HG03565 (cell line): ENCODE measurements at regions not wholly inside any gene's neighbourhood (a gene's known extent, or its start where the extent isn't known, plus 50 kb on each side); places are given as distances from the start of the nearest gene placed in this dataset.
"Not testable (repeated sequence)": the region's sequence is repeated elsewhere in the genome, so short reads cannot be mapped to it uniquely, and the experiment has no call there.

Experiments used
- ATAC-seq: cut with Tn5 transposase; IDR thresholded peaks from one replicate; pipeline ENCODE4 v1.9.1; 2021; ENCODE audit warnings: mild to moderate bottlenecking, moderate library complexity; ENCODE audit not compliant: unreplicated experiment

DNA sequence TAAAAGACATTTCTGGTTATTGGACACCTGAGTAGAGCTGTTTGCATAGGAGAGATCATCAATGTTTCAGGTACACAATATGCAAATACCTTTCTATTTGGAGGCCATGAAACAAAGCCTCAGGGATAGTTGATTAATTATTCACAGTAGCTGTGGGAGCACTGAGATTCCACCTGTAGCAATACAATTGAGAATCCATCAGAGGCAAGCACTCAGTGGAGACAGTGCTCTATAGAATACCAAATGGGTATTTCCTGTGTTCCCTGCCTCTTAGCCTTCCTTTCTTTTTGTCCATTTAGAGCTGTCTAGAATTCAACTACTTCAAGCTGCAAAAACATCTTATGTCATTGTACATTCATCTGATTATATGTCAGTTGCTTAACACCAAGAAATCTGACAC, 1754.0 kb upstream of the ACO1 start:
- ATAC-seq: no peak

DNA sequence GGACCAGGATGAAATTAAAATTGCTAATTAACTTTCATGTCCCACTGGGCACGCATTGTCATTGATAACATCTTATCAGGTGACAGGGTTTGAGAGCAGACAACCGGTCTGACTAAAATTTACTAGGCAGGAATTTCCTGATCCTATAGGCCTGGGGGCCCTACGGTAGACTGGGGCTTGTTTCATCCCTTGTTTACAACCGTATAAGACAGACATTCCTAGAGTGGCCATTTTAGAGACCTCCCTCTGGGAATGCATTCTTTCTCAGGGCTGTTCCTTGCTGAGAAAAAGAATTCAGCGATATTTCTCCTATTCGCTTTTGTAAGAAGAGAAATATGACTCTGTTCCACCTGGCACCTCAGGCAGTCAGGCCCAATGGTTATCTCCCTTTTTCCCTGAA, 1737.8 kb upstream of the ACO1 start:
- not testable (repeated sequence) for ATAC-seq

DNA sequence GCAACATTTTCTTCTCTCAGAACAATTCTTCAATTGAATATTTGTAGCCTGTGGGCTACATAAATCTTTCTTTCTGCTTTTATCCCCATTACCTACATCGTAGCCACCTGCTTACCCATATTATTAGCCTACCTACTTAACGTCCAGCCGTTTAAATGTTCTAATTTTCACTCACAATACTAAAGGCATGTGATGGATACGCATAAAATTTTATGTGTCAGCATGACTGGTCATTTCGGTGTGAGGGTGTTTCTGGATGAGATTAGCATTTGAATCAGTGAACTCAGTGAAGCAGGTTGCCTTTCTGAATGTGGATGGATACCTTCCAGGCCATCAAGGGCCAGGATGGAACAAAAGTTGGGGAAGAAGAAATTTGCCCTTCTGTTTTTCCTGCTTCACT, 1722.5 kb upstream of the ACO1 start:
- no peak for ATAC-seq

DNA sequence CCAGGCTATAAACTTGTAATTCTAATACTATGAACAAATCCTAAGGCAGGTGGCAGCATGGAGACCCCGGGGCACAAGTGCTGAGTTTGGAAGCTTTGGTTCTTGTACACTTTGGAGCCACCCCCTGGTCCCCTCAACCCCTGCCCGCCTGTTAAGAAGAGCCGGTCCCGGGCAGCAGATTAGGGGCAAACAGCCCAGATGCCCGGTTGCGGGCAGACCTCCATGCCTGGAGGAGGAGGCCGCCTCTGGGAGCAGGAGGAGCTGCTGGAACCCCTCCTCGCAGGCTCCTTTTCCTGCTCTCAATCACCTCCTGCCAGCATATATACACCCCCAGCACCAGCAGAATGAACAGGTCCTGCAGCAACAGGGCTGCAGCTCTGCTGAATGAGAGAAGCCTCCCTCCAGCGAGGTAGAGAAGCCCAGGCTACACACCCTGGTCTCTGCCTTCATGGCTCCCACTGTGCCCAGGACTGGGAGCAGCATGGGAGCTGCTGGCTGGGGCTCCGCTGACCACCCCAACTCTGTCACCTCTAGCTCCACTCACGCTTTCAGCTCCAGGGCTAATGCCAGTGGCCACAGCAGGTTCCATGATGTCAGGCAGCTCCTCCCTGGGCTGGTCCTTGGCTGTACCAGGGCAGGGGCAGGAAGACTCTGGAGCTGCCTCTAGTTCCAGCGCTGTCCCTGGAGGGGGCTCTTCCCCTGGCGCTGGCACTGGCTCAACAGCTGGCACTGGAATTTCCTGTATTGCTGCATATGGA, 1713.5 kb upstream of the ACO1 start:
- ATAC-seq: no peak

DNA sequence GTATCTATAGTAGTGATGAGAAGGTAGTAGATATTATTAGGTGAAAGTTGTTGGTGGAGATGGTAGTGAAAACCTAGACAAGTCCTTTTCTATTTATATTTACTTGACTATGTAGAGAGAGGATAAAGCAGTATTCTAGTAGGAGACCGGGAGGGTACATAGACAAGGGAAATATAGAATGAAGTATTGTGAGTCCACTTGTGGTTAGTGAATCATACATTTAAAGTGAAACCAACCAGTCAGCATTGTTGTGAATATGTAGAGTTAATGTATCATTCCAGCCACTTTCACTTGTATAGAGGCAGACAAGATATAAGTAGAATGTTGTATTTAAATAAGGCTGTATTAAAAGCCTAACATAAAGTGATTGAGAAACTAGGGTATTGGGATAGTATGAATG, 1711.3 kb upstream of the ACO1 start:
- ATAC-seq: no peak

DNA sequence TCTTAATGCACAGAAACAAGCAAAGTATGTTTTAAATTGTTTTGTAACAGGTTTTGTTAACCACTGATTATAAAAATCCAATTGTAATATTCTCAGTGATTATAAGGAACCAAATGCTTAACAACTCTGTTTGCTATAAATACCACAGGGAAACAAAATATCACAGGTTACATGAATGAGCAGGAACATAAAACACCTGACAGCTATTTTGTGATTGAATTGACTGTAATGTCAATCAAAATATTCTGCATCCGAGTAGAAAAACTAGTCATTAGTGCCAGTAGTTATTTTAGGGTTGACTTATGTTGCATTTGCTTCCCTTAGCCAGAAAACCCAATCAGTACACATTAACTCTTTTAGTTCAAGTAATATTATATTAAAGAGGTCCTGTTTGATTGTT, 1707.8 kb upstream of the ACO1 start:
- no peak for ATAC-seq

DNA sequence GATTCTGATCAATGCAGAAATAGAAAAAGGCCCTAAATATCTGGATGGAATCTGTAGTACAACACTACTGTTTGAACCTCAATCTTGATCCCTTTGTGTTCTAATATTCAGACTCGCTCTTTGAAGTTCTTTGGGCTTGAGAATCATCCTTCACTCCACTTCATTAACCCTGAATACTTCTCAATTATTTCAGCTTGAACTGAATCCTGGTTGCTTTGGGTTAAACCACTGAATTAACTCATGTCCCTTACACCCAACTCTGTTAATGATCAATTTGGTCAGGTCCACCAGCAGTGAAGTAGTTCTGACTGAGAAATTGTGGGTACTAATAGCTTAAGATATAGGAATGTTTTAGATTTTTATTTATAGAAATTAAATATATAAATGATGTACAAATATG, 1707.2 kb upstream of the ACO1 start:
- no peak for ATAC-seq

DNA sequence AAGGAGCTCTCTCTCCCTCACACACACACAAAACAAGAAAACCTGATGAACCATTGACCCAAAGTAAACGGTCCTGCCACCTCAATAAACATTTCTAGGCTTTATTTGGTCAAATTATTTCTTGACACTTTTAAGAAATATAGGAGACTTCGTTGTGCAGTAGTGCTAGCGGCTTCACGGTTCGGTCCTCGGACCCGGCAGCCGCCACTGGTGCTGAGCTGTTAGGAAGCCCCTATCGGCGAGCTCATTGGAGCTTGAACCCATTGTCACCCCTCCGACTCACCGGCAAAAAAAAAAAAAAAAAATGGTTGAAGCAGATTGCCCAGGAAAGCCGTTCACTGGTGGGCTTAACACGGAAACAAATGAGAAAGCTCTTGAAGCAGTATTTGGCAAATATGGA, 1695.6 kb upstream of the ACO1 start:
- no peak for ATAC-seq

DNA sequence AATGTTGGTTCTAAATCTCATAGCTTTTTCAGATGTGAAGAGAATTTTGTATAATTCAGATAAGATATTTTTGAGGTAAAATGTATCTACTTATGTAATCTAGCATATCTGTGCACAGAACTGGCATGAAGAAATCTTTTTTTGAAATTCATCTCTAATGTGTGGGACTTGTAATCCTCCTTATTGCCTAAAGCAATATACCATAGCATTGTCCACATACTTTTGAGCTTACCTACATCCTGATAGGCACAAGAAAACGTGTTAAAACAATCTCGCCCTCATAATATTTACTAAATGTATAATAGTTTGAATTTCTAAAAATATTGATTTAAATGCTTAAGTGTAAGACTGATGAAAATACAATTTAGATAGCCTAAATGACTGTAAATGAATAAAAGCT, 1686.5 kb upstream of the ACO1 start:
- no peak for ATAC-seq

DNA sequence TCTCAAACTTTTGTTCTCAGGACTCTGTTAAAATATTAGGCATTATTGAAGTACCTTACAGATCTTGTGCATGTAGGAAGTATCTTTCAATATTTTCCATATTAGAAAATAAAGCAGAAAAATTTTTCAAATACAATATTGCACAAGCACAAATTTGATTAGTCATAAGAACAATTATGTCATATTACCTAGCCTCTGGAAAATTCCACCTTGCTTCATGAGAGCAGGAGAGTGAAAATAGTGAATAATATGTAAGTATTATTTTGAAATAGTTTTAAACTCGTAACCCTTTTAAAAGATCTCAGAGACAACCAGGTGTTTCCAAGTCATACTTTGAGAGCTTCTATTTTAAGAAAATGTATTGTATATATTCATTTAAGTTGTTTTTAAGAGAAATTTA, 1672.9 kb upstream of the ACO1 start:
- no peak for ATAC-seq

DNA sequence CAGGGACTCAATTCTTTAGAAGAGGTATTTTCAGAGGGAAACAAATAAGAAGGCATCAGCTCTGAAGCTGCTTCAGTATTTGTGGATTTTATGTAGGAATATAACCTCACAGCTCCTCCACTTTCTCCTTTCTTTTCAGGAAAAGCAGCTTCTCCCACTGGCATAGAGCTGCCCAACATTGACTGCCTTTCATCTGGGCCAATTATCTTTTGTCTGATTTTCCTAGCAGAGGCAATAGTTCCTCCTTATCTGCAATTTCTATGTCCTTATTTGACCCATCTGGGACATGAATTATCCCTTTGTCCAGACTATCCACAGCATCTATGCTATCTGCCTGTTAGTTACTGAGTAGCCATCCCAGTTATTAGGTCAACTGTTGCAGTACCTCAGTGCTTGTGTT, 1671.2 kb upstream of the ACO1 start:
- ATAC-seq: no peak

DNA sequence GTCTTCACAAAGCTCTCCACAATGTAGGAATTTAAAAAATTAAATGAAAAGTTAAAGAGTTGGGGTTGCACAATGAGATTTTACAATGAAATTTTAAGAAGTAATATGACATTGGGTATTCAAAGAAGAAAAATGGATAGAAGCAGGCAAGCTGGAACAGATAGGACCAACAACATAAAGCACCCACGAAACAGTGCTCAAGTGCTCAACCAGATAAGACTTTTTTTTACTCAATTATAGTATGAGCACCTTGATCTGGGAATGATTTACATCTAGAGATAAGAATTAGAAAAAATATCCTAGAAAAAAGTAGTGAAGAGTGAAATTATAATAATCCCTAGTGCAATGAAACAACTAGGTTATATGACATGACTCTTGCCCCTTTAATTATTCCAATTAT, 1670.1 kb upstream of the ACO1 start:
- no peak for ATAC-seq

DNA sequence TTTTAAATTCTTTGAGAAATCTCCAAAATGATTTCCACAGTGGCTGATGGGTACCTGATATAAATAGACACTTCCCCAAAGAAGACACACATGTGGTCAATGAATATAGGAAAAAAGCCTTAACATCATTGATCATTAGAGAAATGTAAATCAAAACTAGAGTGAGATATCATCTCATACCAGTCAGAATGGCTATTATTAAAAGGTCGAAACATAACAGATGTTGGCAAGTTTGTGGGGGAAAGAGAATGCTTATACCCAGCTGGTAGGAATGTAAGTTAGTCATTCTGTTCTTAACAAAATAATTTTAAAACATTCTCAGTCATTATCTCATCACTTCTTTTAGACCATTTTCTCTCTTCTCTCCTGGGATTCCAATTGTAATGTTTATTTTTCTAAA, 1666.0 kb upstream of the ACO1 start:
- ATAC-seq: no peak

DNA sequence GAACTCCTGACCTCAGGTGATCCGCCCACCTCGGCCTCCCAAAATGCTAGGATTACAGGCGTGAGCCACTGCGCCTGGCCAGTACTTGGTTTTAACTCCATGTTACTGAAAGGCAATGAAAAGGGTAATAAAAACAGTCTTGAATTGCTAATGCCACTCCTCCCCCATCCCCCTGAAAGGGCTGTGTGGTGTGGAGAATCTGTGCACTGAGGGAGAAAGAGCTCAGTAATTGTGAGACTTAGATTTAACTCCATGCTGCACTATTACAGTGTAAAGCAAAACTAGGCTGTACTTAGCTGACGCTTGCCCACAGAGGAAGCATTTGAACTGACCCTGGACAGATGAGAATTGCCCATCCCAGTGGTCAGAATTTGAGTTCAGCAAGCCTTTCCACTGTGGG, 1662.4 kb upstream of the ACO1 start:
- ATAC-seq: no peak

DNA sequence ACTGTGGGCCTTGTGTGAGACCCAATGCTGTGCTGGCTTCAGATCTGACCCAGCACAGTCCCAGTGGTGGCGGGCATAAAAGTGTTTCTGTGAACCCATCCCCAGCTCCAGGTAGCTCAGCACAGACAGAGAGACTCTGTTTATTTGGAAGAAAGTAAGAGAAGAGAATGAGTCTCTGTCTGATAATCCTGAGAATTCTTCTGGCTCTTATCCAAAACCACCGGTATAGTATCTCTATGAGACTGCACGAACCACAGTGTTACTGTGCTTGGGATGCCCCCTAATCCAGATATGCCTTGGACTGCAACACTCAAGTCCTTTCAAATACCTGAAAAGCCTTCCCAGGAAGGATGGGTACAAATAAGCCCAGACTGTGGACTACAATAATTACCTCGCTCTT, 1660.8 kb upstream of the ACO1 start:
- ATAC-seq: no peak

DNA sequence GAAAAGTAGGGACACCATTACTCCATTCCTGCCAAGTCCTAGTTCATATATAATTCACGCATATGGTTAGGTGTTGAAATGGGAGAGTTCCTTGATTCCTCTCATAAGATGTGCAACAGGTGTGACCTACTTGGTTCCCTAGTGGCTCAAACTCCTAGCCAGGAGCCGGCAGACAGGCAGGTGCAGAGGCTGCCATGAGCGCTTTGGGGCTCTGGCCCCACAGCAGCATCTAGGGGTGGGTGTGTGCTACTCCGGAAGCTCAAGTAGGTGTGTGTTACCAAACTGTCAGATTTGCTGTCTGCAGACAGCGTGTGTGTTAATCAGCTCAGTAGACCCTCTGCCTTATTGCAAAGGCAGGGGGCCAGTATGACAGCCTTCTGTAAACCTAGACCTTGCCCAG, 1652.4 kb upstream of the ACO1 start:
- ATAC-seq: no peak

DNA sequence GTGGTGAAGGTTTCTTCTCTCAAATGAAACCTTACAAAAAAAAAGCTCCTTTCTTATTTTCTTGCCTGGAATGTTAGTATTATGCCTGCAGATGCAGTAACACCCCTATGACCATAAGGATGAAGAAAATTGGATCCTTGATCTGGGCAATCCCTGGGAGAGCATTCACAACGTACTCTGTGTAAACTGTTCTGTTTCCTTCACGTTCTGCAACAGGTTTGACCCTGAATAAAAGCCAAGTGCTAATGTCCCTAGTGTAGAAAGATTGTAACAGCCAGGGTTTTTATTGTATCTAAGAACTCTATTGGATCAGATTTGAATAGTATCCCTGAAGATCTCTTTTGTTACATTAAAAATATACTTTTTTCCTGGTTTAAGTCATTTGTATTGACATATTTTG, 1639.6 kb upstream of the ACO1 start:
- no peak for ATAC-seq

DNA sequence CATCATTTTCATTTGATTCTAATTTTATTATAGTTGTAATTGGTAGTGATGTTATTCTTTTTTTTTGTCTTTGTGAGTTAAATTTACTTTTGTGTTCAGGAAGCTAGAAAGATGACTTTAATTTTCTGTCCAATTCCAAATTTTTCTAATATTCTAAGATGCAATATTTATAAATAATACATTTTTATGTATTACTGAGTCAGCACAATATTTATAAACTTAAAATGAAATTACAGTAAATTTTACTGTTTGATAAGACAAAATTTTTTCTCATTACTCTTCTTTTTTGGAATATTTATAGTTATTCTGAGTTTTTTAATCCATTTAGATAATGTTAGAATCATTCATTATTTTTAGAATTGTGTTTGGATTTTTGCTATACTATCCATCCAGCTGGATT, 1637.9 kb upstream of the ACO1 start:
- no peak for ATAC-seq

DNA sequence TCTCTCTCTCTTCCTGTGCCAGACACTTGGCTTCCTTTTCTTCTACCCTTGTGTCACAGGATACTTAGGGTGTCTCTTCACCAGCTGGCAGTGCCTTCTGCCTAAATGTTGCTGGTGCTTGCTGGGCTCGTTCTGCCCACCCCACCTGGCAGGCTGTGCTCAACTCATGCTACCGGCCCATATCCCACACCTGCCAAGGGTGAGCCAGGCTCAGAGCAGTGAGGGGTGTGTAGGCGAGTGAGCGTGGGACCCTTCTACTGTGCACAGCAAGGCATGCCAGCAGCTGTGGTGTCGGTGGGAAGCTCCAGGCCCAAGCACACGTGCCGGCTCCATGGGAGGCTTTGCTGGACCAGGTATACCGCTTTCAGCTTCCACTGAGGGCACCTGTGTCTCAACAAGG, 1626.7 kb upstream of the ACO1 start:
- no peak for ATAC-seq

DNA sequence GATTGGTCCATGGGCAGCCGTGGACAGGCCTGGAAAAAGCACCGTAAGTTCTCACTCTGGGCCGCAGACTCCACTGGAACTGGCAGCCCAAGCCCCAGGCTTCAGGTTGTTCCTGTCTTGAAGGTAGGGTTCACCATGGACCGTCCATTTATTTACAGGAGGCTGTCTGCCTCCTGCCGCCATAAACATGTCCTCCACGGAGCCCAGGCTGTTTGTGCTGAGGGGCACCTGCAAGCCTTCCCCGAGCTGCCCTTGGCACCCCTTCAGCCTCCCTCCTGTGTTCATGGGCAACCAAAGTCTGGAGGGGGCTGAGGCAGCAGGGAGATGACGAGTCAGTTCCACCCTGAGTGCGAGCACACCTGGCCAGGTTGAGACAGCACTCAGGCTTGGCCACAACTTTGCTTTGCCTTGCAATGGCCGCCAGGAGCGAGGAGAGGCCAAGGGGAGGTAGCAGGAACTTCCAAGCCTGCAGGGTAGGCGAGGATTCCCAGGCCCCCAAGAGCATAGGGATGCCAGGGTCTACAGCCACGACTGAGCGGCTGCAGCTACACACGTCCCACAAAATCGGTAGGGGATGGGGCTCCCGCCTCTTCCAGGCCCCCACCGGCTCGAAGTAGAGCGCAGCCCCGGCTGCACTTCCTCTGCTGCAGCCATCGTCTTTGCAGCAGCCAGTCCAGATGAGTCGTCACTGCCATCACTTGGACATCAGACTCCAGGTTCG, 1625.6 kb upstream of the ACO1 start:
- ATAC-seq: no peak

DNA sequence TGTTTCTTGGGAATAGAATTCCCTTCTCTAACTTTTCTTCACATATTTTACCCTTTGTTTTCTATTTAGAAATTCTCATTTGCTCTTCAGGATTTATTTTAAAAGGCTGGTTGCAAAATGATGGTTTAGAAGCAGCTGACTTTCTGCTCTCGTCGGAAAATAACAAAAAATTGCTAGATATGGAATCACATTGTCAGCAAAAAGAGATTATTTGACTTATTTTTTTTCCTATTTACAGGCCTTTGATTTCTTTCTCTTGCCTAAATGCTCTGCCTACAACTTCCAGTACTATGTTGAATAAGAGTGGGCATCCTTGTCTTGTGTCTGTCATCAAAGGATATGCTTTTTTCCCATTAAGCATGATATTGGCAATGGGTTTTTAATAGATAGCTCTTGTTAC, 1619.1 kb upstream of the ACO1 start:
- ATAC-seq: no peak

DNA sequence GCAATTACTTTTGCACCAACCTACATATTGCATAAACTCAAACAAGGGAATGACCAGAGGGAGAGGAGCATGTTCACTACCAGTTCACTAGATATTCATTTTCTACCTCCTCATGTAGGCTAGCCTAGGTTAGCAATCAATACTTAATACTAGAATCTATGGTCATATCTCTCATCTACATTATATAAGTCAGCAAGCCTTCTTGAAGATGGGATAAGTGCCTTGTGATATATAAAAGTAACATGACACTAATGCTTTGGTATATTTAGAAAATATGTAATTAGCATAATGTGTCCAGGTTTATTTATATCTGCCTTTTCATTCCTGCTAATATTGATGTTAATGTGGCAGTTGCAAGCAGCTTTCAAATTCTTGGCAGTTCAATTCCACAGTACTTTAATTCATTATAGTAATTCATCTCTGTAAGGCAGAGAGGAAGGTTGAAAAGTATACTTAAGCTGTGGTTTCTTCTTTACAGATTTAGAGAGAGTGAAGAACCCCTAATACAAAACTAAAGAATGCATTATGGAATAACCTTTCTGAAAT, 1613.2 kb upstream of the ACO1 start:
- ATAC-seq: no peak

DNA sequence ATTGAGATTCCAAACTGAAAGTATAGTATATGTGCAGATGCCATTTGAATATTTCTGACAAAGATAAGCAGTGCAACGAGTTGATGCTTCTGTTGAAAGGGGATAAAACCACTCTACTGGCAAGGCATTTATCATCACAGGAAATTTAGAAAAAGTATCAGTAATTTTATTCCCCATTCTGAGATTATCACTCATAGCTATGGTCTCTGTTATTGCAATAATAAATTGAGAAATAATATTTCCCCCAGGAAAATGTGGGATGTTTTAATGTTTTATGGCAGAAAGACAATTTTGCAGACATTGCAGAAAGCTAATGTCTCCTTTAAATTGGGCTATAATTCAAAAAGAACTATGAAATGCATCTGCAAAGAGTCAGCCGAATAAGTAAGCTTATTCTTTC, 1612.7 kb upstream of the ACO1 start:
- ATAC-seq: no peak
